Endodermal cell (in vitro differentiated cells): ENCODE measurements at regions not wholly inside any gene's neighbourhood (a gene's known extent, or its start where the extent isn't known, plus 50 kb on each side); places are given as distances from the start of the nearest gene placed in this dataset.

ENCODE experiments used
- DNase-seq: peaks from one replicate; pipeline ENCODE4 v3.0.0-alpha.2; 2017
- H3K27ac ChIP-seq: 2 replicates; pipeline ENCODE4 v1.5.1; 2013; ENCODE audit warnings: mild to moderate bottlenecking, low read depth, low read length, moderate library complexity
- H3K27me3 ChIP-seq: 2 replicates; pipeline ENCODE4 v1.6.1; 2013; ENCODE audit warnings: mild to moderate bottlenecking, low read length, moderate library complexity; ENCODE audit not compliant: insufficient read depth, control insufficient read depth, poor library complexity, severe bottlenecking
- H3K36me3 ChIP-seq: 2 replicates; pipeline ENCODE4 v1.7.0; 2013; ENCODE audit warnings: mild to moderate bottlenecking, low read length, moderate library complexity; ENCODE audit not compliant: control insufficient read depth, insufficient read depth
- H3K4me1 ChIP-seq: one replicate; pipeline ENCODE4 v1.7.0; 2013; ENCODE audit warnings: low read length; ENCODE audit not compliant: control insufficient read depth, insufficient read depth
- H3K4me3 ChIP-seq: 2 replicates; pipeline ENCODE4 v1.5.1; 2013; ENCODE audit warnings: mild to moderate bottlenecking, low read length, moderate library complexity
- H3K9ac ChIP-seq: 2 replicates; pipeline ENCODE4 v1.6.1; 2013; ENCODE audit warnings: mild to moderate bottlenecking, low read length, moderate library complexity; ENCODE audit not compliant: poor library complexity, severe bottlenecking; ENCODE audit errors: extremely low read depth
- H3K9me3 ChIP-seq: 2 replicates; pipeline ENCODE4 v1.6.1; 2013; ENCODE audit warnings: mild to moderate bottlenecking, low read length, moderate library complexity; ENCODE audit not compliant: control insufficient read depth
- H3K27ac Mint-ChIP-seq: 2 replicates; pipeline ENCODE4 v1.8.0; 2020; ENCODE audit warnings: mixed read lengths
- H3K27me3 Mint-ChIP-seq: 2 replicates; pipeline ENCODE4 v1.8.0; 2021; ENCODE audit warnings: mild to moderate bottlenecking, mixed read lengths; ENCODE audit not compliant: insufficient read depth
- H3K36me3 Mint-ChIP-seq: 2 replicates; pipeline ENCODE4 v1.8.0; 2020; ENCODE audit warnings: low read depth, mixed read lengths
- H3K4me1 Mint-ChIP-seq: 2 replicates; pipeline ENCODE4 v1.8.0; 2020; ENCODE audit warnings: mixed read lengths
- H3K4me3 Mint-ChIP-seq: 2 replicates; pipeline ENCODE4 v1.8.0; 2020; ENCODE audit warnings: mild to moderate bottlenecking, moderate library complexity, mixed read lengths
- H3K9me3 Mint-ChIP-seq: 2 replicates; pipeline ENCODE4 v1.8.0; 2020; ENCODE audit warnings: mild to moderate bottlenecking, mixed read lengths
- WGBS, 2 experiments: methylation state at CpG; one replicate each; pipeline versions ENCODE4 v1.1.5 to v1.1.7; 2013; ENCODE audit warnings: missing lambda C conversion rate in 2 of 2, mixed read lengths in 1 of 2; ENCODE audit not compliant: insufficient coverage in 1 of 2, insufficient read length in 1 of 2; 5-methylcytosine and 5-hydroxymethylcytosine counted together
- TF ChIP-seq, protein P1 (sequence below): fragments of 200-600 bp; sonication (generic); conservative IDR thresholded peaks from 2 replicates; pipeline ENCODE4 v1.5.0; 2021; ENCODE audit warnings: antibody characterized with exemption, mild to moderate bottlenecking

DNA sequence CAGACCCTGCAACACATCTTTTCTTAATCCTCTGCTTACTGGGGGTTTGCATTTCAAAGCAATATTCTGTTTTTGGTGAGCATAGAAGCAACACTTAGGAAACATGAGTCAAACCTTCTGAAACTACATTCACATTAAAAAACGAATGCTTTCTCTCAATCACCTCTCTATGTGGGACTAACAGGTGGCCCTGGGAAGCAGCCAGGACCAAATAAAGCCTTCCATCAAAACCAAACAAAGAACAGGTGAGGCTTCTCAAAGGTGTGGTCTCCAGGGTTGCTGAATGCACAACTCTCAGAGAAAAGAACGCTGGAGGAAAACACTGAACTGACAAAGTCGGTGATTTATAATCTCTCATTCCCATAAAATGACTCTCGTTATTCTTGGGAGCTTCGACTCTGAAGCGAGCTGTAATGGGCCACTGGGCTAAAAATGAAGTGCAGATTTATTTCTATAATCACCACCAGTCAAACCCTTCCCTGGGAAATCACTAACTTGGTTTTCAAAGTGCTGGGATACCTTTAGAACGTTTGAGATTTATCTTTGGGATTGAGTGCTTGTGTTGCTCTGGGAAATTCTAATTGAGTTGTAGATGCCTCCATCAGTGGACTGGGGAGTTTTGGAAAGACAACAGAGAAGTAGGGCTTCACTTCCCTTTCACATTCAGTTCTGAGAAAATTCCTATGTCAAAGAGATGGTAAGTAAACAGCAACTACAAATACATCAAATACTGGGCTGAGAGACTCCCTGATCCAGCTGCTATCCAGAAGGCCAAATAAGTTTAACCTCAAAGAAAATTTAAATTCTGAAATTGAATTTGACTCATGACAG, 262.0 kb upstream of the TMPO start:
- Histone ChIP-seq H3K4me1 (no peaks in the 10 kb centered on the region), H3K27ac (no peak overlapping the region), H3K9ac (no peak overlapping the region), H3K4me3 (no peak overlapping the region), H3K9me3 (no peaks in the 10 kb centered on the region), H3K36me3 (no peaks in the 10 kb centered on the region), H3K27me3 (no peaks in the 10 kb centered on the region)
- TF ChIP-seq, protein P1, sequence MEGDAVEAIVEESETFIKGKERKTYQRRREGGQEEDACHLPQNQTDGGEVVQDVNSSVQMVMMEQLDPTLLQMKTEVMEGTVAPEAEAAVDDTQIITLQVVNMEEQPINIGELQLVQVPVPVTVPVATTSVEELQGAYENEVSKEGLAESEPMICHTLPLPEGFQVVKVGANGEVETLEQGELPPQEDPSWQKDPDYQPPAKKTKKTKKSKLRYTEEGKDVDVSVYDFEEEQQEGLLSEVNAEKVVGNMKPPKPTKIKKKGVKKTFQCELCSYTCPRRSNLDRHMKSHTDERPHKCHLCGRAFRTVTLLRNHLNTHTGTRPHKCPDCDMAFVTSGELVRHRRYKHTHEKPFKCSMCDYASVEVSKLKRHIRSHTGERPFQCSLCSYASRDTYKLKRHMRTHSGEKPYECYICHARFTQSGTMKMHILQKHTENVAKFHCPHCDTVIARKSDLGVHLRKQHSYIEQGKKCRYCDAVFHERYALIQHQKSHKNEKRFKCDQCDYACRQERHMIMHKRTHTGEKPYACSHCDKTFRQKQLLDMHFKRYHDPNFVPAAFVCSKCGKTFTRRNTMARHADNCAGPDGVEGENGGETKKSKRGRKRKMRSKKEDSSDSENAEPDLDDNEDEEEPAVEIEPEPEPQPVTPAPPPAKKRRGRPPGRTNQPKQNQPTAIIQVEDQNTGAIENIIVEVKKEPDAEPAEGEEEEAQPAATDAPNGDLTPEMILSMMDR: no peak
- WGBS, 2 experiments: 82 to 89% methylated on average over 6 to 7 of the region's 7 CpGs
- Mint-ChIP-seq H3K4me3 (no peak overlapping the region), H3K36me3 (no peaks in the 10 kb centered on the region), H3K27ac (no peak overlapping the region), H3K4me1 (peaks cover 13% of the 10 kb centered on the region), H3K9me3 (no peaks in the 10 kb centered on the region), H3K27me3 (no peaks in the 10 kb centered on the region)
- no peak for DNase-seq

DNA sequence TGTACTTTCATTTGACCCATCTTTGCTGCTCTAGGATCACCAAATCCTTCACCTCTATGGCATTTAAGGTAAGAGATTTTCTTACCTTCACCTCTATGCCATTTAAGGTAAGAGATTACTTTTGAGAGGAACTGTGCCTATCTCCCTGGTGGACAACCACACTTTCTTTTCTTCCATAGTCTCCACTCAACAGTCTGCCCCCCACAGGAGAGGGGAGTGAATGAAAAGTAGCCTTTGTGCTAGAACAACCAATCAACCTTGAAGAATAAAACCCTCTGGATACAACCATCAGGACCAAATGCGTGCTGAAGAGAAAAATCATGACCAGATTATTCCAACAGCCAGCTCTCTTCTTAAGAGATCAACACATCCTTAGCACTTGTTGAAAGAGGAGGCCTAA, 258.6 kb upstream of the TMPO start:
- DNase-seq: no peak
- H3K27me3 ChIP-seq: no peaks in the 10 kb centered on the region
- peaks cover 16% of the 10 kb centered on the region for H3K4me1 Mint-ChIP-seq
- H3K36me3 ChIP-seq: no peaks in the 10 kb centered on the region
- H3K4me3 Mint-ChIP-seq: no peak overlapping the region
- H3K9ac ChIP-seq: no peak overlapping the region
- H3K9me3 Mint-ChIP-seq: no peaks in the 10 kb centered on the region
- no peaks in the 10 kb centered on the region for H3K36me3 Mint-ChIP-seq
- no peak overlapping the region for H3K4me3 ChIP-seq
- peaks cover 1% of the 10 kb centered on the region for H3K4me1 ChIP-seq
- no peaks in the 10 kb centered on the region for H3K27me3 Mint-ChIP-seq
- H3K9me3 ChIP-seq: no peaks in the 10 kb centered on the region
- no peak overlapping the region for H3K27ac ChIP-seq
- no peak overlapping the region for H3K27ac Mint-ChIP-seq
- TF ChIP-seq, protein P1: peak; percentile 50
- WGBS, 2 experiments: 86 to 92% methylated on average over 1 of the region's 1 CpG

DNA sequence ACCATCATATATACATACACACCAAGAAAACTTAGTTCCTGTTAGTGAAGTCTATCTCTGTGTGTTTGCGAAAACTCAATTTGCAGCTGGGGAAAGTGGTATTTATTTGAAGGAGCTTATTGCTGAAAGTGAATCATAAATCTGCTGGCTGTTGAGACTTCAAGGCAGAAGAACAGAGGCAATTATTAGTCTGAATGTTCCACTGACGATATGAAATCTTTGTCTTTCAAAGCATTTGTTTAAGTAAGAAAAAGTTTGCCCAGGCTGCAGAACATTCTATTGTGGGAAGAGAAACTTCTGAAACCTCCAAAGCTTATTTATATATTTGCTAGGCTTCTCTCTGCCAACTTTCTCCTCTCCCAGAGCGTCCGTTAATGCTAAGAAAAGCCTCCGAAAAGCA, 255.7 kb upstream of the TMPO start:
- H3K4me1 Mint-ChIP-seq: peaks cover 27% of the 10 kb centered on the region
- no peak overlapping the region for H3K27ac Mint-ChIP-seq
- H3K4me1 ChIP-seq: peaks cover 8% of the 10 kb centered on the region
- H3K9me3 Mint-ChIP-seq: no peaks in the 10 kb centered on the region
- H3K27me3 ChIP-seq: no peaks in the 10 kb centered on the region
- H3K27ac ChIP-seq: no peak overlapping the region
- H3K4me3 ChIP-seq: no peak overlapping the region
- no peak for DNase-seq
- 80 to 90% methylated on average over 1 to 2 of the region's 5 CpGs for WGBS, 2 experiments
- H3K36me3 ChIP-seq: no peaks in the 10 kb centered on the region
- H3K9me3 ChIP-seq: no peaks in the 10 kb centered on the region
- H3K9ac ChIP-seq: no peak overlapping the region
- no peaks in the 10 kb centered on the region for H3K36me3 Mint-ChIP-seq
- no peaks in the 10 kb centered on the region for H3K27me3 Mint-ChIP-seq
- H3K4me3 Mint-ChIP-seq: no peak overlapping the region
- TF ChIP-seq, protein P1: no peak
